ENCODE measurements at regions not wholly inside any gene's neighbourhood (a gene's known extent, or its start where the extent isn't known, plus 50 kb on each side); places are given as distances from the start of the nearest gene placed in this dataset.

- TF ChIP-seq POLR2A (IDR thresholded peaks at IDR 0.05; ENCODE audit: low read depth): no peak
- no peak for TF ChIP-seq EP300 (IDR thresholded peaks at IDR 0.05)
- TF ChIP-seq POLR2AphosphoS5 (IDR thresholded peaks at IDR 0.05): no peak
These were observed 66.2 kb downstream of the TEX35 start for GRCh38 chr1:178579095-178579494.

Measured in esophagus muscularis mucosa (tissue), 3 donors.